ENCODE measurements at regions not wholly inside any gene's neighbourhood (a gene's known extent, or its start where the extent isn't known, plus 50 kb on each side); places are given as distances from the start of the nearest gene placed in this dataset.

GRCh38 chr9:134509281-134509680, 132.3 kb upstream of the COL5A1 start:
- TF ChIP-seq CTCF (IDR thresholded peaks at IDR 0.05): no peak
- no peak for TF ChIP-seq POLR2A (IDR thresholded peaks at IDR 0.05)

Measured in uterus (tissue), 2 donors.